Nephron (organoid): ENCODE measurements at regions not wholly inside any gene's neighbourhood (a gene's known extent, or its start where the extent isn't known, plus 50 kb on each side); places are given as distances from the start of the nearest gene placed in this dataset.
A peak's percentile ranks its signal among the peaks of the same experiment; 100 is the strongest.

Experiments used
- H3K27ac Mint-ChIP-seq, 3 experiments: 2 replicates each; pipeline ENCODE4 v1.8.0; 2020; ENCODE audit warnings: mixed read lengths in 3 of 3, mild to moderate bottlenecking in 2 of 3, moderate library complexity in 1 of 3
- H3K27me3 Mint-ChIP-seq: 2 replicates; pipeline ENCODE4 v1.8.0; 2021; ENCODE audit warnings: low read depth, mild to moderate bottlenecking, moderate library complexity, mixed read lengths
- H3K36me3 Mint-ChIP-seq: 2 replicates; pipeline ENCODE4 v1.8.0; 2020; ENCODE audit warnings: low read depth, mixed read lengths
- H3K4me1 Mint-ChIP-seq: 2 replicates; pipeline ENCODE4 v1.8.0; 2020; ENCODE audit warnings: mixed read lengths
- H3K4me3 Mint-ChIP-seq, 3 experiments: 2 replicates each; pipeline ENCODE4 v1.8.0; 2020; ENCODE audit warnings: mild to moderate bottlenecking in 3 of 3, mixed read lengths in 3 of 3, moderate library complexity in 2 of 3
- H3K9me3 Mint-ChIP-seq: 2 replicates; pipeline ENCODE4 v1.8.0; 2020; ENCODE audit warnings: mixed read lengths
- CTCF ChIP-seq, 3 experiments: fragments of 200-600 bp; sonication (generic); IDR thresholded peaks; one replicate each; pipeline ENCODE4 v1.5.0; 2021; ENCODE audit warnings: antibody characterized with exemption in 3 of 3; ENCODE audit not compliant: unreplicated experiment in 3 of 3

DNA sequence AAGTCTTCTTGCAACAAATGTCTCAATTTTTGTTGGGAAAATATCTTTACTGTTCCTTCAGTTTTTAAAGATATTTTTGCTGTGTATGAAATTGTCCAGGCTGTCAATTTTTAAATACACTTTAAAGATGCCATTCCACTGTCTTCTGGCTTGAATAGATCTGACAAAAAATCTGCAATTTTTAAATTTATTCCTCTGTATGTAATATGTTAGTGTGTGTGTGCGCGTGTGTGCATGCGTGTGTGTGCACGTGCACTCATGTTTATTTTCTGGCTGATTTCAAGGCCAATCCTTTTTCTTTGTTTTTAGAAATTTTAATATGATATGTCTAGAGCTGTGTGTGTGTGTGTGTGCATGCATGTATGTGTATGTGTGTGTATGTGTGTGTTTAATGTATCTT is 263.2 kb upstream of the SESN3 start:
- peaks cover 5% of the 10 kb centered on the region for H3K36me3 Mint-ChIP-seq
- H3K4me1 Mint-ChIP-seq = peaks cover 30% of the 10 kb centered on the region
- H3K4me3 Mint-ChIP-seq = no peak overlapping the region
- no peak for TF ChIP-seq CTCF (IDR thresholded peaks at IDR 0.05; ENCODE audit: unreplicated experiment in 3 of 3)
- no peaks in the 10 kb centered on the region for H3K27me3 Mint-ChIP-seq
- peaks cover 26% of the 10 kb centered on the region for H3K9me3 Mint-ChIP-seq
- H3K27ac Mint-ChIP-seq = no peak overlapping the region

- H3K36me3 Mint-ChIP-seq = peaks cover 5% of the 10 kb centered on the region
- no peak overlapping the region for H3K27ac Mint-ChIP-seq
- no peaks in the 10 kb centered on the region for H3K4me1 Mint-ChIP-seq
- H3K4me3 Mint-ChIP-seq = no peak overlapping the region
- H3K27me3 Mint-ChIP-seq = no peaks in the 10 kb centered on the region
- peaks cover 28% of the 10 kb centered on the region for H3K9me3 Mint-ChIP-seq
- no peak for TF ChIP-seq CTCF (IDR thresholded peaks at IDR 0.05; ENCODE audit: unreplicated experiment in 3 of 3)
Observed at GRCh38 chr11:95490625-95491024, 259.6 kb upstream of the SESN3 start.

DNA sequence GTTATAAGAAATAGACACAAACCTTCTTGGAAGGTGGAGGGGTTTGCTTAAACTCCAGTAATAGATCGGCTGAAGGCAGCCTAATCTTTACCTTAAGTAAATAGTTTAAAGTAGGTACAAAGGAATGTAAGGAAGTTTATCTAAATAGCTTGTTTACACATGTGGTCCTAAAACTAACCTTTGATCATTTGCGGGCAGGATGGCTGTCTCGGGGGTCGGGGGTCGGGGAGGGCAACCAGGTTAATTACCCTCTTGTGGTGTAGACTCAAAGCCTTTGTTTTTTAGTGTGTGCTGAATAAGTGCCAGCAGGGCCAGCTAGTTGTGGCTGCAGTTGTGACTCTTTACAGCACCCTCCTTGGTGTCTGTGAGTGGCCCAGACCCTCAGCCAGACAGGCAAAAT is 256.9 kb upstream of the SESN3 start:
- TF ChIP-seq CTCF (IDR thresholded peaks at IDR 0.05; ENCODE audit: unreplicated experiment in 3 of 3) = no peak
- H3K4me3 Mint-ChIP-seq = no peak overlapping the region
- H3K27ac Mint-ChIP-seq = no peak overlapping the region
- peaks cover 8% of the 10 kb centered on the region for H3K36me3 Mint-ChIP-seq
- H3K27me3 Mint-ChIP-seq = no peaks in the 10 kb centered on the region
- H3K9me3 Mint-ChIP-seq = peaks cover 20% of the 10 kb centered on the region
- no peaks in the 10 kb centered on the region for H3K4me1 Mint-ChIP-seq

DNA sequence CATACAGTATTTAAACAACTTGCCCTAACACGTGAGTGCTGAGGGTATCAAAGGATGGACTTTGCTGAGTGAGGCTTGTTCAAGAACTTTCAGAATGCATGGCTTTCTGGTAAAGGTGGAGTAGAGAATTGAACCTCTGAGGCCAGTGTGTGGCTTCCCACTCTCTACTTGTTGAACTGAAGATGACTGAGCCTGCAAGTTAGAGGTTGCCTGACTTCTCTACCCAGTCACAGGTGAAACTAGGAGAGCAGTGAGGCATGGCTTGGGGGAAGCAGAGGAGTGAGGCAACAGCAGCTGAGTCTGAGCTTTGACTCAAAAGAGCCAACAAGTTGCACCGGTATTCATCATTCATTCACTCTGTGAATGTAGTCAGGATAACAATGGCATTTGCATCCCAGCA is 256.4 kb upstream of the SESN3 start:
- Mint-ChIP-seq H3K4me3 (no peak overlapping the region), H3K27me3 (no peaks in the 10 kb centered on the region), H3K27ac (no peak overlapping the region), H3K4me1 (no peaks in the 10 kb centered on the region), H3K9me3 (peaks cover 20% of the 10 kb centered on the region), H3K36me3 (peaks cover 8% of the 10 kb centered on the region)
- TF ChIP-seq CTCF (IDR thresholded peaks at IDR 0.05; ENCODE audit: unreplicated experiment in 3 of 3) = no peak

- Mint-ChIP-seq H3K9me3 (peaks cover 19% of the 10 kb centered on the region), H3K36me3 (peaks cover 8% of the 10 kb centered on the region), H3K27ac (no peak overlapping the region), H3K4me1 (no peaks in the 10 kb centered on the region), H3K27me3 (no peaks in the 10 kb centered on the region), H3K4me3 (no peak overlapping the region)
- no peak for TF ChIP-seq CTCF (IDR thresholded peaks at IDR 0.05; ENCODE audit: unreplicated experiment in 3 of 3)
Observed at GRCh38 chr11:95486979-95487378, 256.0 kb upstream of the SESN3 start.

DNA sequence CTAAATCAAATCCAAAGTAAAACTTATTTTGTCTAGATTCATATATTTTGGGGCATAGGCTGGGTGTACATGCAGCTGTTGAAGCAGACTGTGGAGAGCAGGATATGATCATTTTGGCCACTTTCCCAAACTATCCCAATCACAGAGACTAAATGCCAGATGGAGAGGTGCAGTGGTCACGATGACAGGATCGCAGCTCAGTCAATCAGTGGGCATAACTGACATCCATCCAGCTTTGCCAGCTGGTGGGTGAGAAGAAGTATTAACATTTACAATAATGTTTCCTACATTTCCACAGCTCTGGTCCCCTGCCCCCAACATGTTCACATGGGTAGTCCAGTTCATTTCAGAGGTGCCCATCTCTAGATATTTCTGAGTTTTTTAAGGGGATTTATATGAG is 255.5 kb upstream of the SESN3 start:
- no peak overlapping the region for H3K4me3 Mint-ChIP-seq
- H3K27ac Mint-ChIP-seq = peak overlapping the region in 1 of 3 experiments; percentile 55
- peaks cover 3% of the 10 kb centered on the region for H3K36me3 Mint-ChIP-seq
- no peak for TF ChIP-seq CTCF (IDR thresholded peaks at IDR 0.05; ENCODE audit: unreplicated experiment in 3 of 3)
- peaks cover 14% of the 10 kb centered on the region for H3K9me3 Mint-ChIP-seq
- H3K4me1 Mint-ChIP-seq = no peaks in the 10 kb centered on the region
- H3K27me3 Mint-ChIP-seq = no peaks in the 10 kb centered on the region
